ENCODE measurements at regions not wholly inside any gene's neighbourhood (a gene's known extent, or its start where the extent isn't known, plus 50 kb on each side); places are given as distances from the start of the nearest gene placed in this dataset.

- DNase-seq: no peak
These were observed 499.9 kb downstream of the TBL1XR1 start for GRCh38 chr3:176697284-176697889.

- DNase-seq: no peak
These were observed 500.5 kb downstream of the TBL1XR1 start for GRCh38 chr3:176696816-176697215.

- DNase-seq: no peak
These were observed 504.1 kb downstream of the TBL1XR1 start for GRCh38 chr3:176692966-176693785.

GRCh38 chr3:176692199-176692965, 504.9 kb downstream of the TBL1XR1 start:
- no peak for DNase-seq

GRCh38 chr3:176690083-176690869, 507.0 kb downstream of the TBL1XR1 start:
- no peak for DNase-seq

GRCh38 chr3:176687754-176688153, 509.5 kb downstream of the TBL1XR1 start:
- no peak for DNase-seq

- no peak for DNase-seq
These were observed 513.9 kb downstream of the TBL1XR1 start for GRCh38 chr3:176683382-176683781.

- no peak for DNase-seq
These were observed 533.1 kb downstream of the TBL1XR1 start for GRCh38 chr3:176663837-176664831.

- no peak for DNase-seq
These were observed 533.9 kb downstream of the TBL1XR1 start for GRCh38 chr3:176663387-176663786.

GRCh38 chr3:176661432-176661964, 535.8 kb downstream of the TBL1XR1 start:
- DNase-seq: no peak

GRCh38 chr3:176655404-176656094, 541.7 kb downstream of the TBL1XR1 start:
- DNase-seq: no peak

GRCh38 chr3:176651622-176652021, 545.7 kb downstream of the TBL1XR1 start:
- DNase-seq: no peak

GRCh38 chr3:176650478-176650877, 546.8 kb downstream of the TBL1XR1 start:
- no peak for DNase-seq

- no peak for DNase-seq
These were observed 549.3 kb downstream of the TBL1XR1 start for GRCh38 chr3:176647987-176648386.

- DNase-seq: no peak
These were observed 563.8 kb downstream of the TBL1XR1 start for GRCh38 chr3:176633511-176633910.

GRCh38 chr3:176632925-176633324, 564.4 kb downstream of the TBL1XR1 start:
- no peak for DNase-seq

- no peak for DNase-seq
These were observed 566.1 kb downstream of the TBL1XR1 start for GRCh38 chr3:176631165-176631564.

GRCh38 chr3:176628101-176628639, 569.1 kb downstream of the TBL1XR1 start:
- no peak for DNase-seq

- DNase-seq: no peak
These were observed 573.7 kb downstream of the TBL1XR1 start for GRCh38 chr3:176623468-176624150.

GRCh38 chr3:176619833-176620232, 577.4 kb downstream of the TBL1XR1 start:
- DNase-seq: no peak

Data from activated T-cell treated with anti-CD3 and anti-CD28 coated beads, Interleukin-2, amount 50 U/mL, for 48 hours (primary cell).